Astrocyte (in vitro differentiated cells and primary cell): ENCODE measurements at regions not wholly inside any gene's neighbourhood (a gene's known extent, or its start where the extent isn't known, plus 50 kb on each side); places are given as distances from the start of the nearest gene placed in this dataset.

Source experiments
- CTCF ChIP-seq: IDR thresholded peaks from 2 replicates; pipeline ENCODE4 v1.5.1; 2011; ENCODE audit warnings: low read depth, mild to moderate bottlenecking, inconsistent platforms, low read length, moderate library complexity; ENCODE audit not compliant: insufficient read depth
- EZH2 ChIP-seq: IDR thresholded peaks from 2 replicates; pipeline ENCODE4 v1.6.1; 2012; ENCODE audit warnings: mild to moderate bottlenecking, low read length, inconsistent platforms; ENCODE audit not compliant: insufficient read depth

- TF ChIP-seq EZH2 (no peak), CTCF (no peak)
Observed at GRCh38 chr2:4980995-4981394, 711.2 kb upstream of the SOX11 start.
